PC-3 (cell line): ENCODE measurements at regions not wholly inside any gene's neighbourhood (a gene's known extent, or its start where the extent isn't known, plus 50 kb on each side); places are given as distances from the start of the nearest gene placed in this dataset.

Experiments
- ATAC-seq: fragments of 200-7000 bp; cut with Tn5 transposase; 2 replicates; pipeline ENCODE4 v1.9.1; 2020; ENCODE audit warnings: mild to moderate bottlenecking, moderate library complexity
- BruUV-seq: library from RNA; stranded (reverse); fragments of 400-500 nt; replicated peaks from 2 replicates; lab custom pipeline; 2021; lab: Mats Ljungman, UMichigan
- CTCF ChIA-PET: fragments of 300-600 bp; sonication (Branson Sonifier 250); formaldehyde crosslinking; loops from one replicate; lab custom pipeline; 2022; ENCODE audit warnings: antibody characterized with exemption; lab: Charles Lee
- POLR2A ChIA-PET: fragments of 300-600 bp; sonication (Branson Sonifier 250); formaldehyde crosslinking; loops from one replicate; lab custom pipeline; 2022; ENCODE audit warnings: antibody characterized with exemption; ENCODE audit not compliant: unreplicated experiment; lab: Charles Lee
- DNase-seq: peaks from one replicate; pipeline ENCODE4 v3.0.0-alpha.2; 2015
- H2AFZ ChIP-seq: fragments of 300-600 bp; sonication (generic); 2 replicates; pipeline ENCODE4 v1.6.0; 2016; ENCODE audit warnings: antibody characterized with exemption, low read length
- H3F3A ChIP-seq: fragments of 300-600 bp; sonication (generic); one replicate; pipeline ENCODE4 v1.6.0; 2017; ENCODE audit warnings: antibody characterized with exemption, low read length, control low read depth, mild to moderate bottlenecking; ENCODE audit not compliant: unreplicated experiment
- H3K27ac ChIP-seq: fragments of 300-600 bp; sonication (generic); 2 replicates; pipeline ENCODE4 v1.5.1; 2016; ENCODE audit warnings: mild to moderate bottlenecking, low read length
- H3K27me3 ChIP-seq: fragments of 300-600 bp; sonication (generic); 2 replicates; pipeline ENCODE4 v1.6.1; 2016; ENCODE audit warnings: low read length, mixed read lengths
- H3K36me3 ChIP-seq: fragments of 300-600 bp; sonication (generic); 2 replicates; pipeline ENCODE4 v1.6.1; 2016; ENCODE audit warnings: low read depth, mixed run types, low read length, mixed read lengths
- H3K4me1 ChIP-seq: fragments of 300-600 bp; sonication (generic); 2 replicates; pipeline ENCODE4 v1.5.1; 2016; ENCODE audit warnings: low read length; ENCODE audit not compliant: insufficient read depth
- H3K4me2 ChIP-seq: fragments of 300-600 bp; sonication (generic); 2 replicates; pipeline ENCODE4 v1.6.0; 2016; ENCODE audit warnings: low read length
- H3K4me3 ChIP-seq: fragments of 300-600 bp; sonication (generic); 2 replicates; pipeline ENCODE4 v1.5.1; 2016; ENCODE audit warnings: mild to moderate bottlenecking, low read length, mixed read lengths
- H3K79me2 ChIP-seq: fragments of 300-600 bp; sonication (generic); 2 replicates; pipeline ENCODE4 v1.6.1; 2017; ENCODE audit warnings: low read length, mixed read lengths
- H3K9ac ChIP-seq: fragments of 300-600 bp; sonication (generic); 2 replicates; pipeline ENCODE4 v1.6.0; 2016; ENCODE audit warnings: mild to moderate bottlenecking, low read length
- H3K9me2 ChIP-seq: fragments of 300-600 bp; sonication (generic); replicated peaks from 2 replicates; pipeline ENCODE4 v1.6.1; 2016; ENCODE audit warnings: mixed run types, low read length, mixed read lengths
- H3K9me3 ChIP-seq: fragments of 300-600 bp; sonication (generic); 2 replicates; pipeline ENCODE4 v1.6.1; 2016; ENCODE audit warnings: low read length, mixed read lengths
- H4K20me1 ChIP-seq: fragments of 300-600 bp; sonication (generic); 2 replicates; pipeline ENCODE4 v1.6.1; 2016; ENCODE audit warnings: low read length, mixed read lengths
- CTCF ChIP-seq: fragments of 300-600 bp; sonication (generic); conservative IDR thresholded peaks from 2 replicates; pipeline ENCODE4 v1.5.1; 2017; ENCODE audit warnings: antibody characterized with exemption, low read depth, mild to moderate bottlenecking, low read length
- EZH2 ChIP-seq: fragments of 300-600 bp; sonication (generic); IDR thresholded peaks from one replicate; pipeline ENCODE4 v1.6.1; 2017; ENCODE audit warnings: antibody characterized with exemption, mild to moderate bottlenecking, low read length; ENCODE audit not compliant: unreplicated experiment
- EZH2phosphoT487 ChIP-seq: fragments of 300-600 bp; sonication (generic); IDR thresholded peaks from 2 replicates; pipeline ENCODE4 v1.6.1; 2018; ENCODE audit warnings: mild to moderate bottlenecking, antibody characterized with exemption, low read length, borderline replicate concordance
- intact Hi-C: fragments of 100-400 bp; cut with micrococcal nuclease; formaldehyde crosslinking; loops from 2 replicates; pipeline ENCODE4 v1.9.0; 2023

- H3K27me3 ChIP-seq, result no peaks in the 10 kb centered on the region
- H3K9me3 ChIP-seq, result no peaks in the 10 kb centered on the region
- ChIA-PET POLR2A (no interaction called here), CTCF (interaction anchor here (0.5 kb wide), 1 partner anchor 108 kb away, joined by 3 read pairs; no protein-coding TSS in a partner anchor)
- TF ChIP-seq CTCF (no peak), EZH2phosphoT487 (no peak), EZH2 (no peak)
- ATAC-seq (no peak), DNase-seq (peak; percentile 67)
- no peaks in the 10 kb centered on the region for H3K9me2 ChIP-seq
- H3K27ac ChIP-seq, result no peak overlapping the region
- no peaks in the 10 kb centered on the region for H3K79me2 ChIP-seq
- H3K4me3 ChIP-seq, result no peak overlapping the region
- intact Hi-C loops, result no loop called here
- no peak overlapping the region for H3K9ac ChIP-seq
- BruUV-seq, result no TSS peak
- no peaks in the 10 kb centered on the region for H4K20me1 ChIP-seq
- H3F3A ChIP-seq, result no peaks in the 10 kb centered on the region
- peak overlapping the region; percentile 30; the same call in 1 of the 2 replicates for H3K4me2 ChIP-seq
- peaks cover 34% of the 10 kb centered on the region for H3K4me1 ChIP-seq
- peak overlapping the region; percentile 45; the same call in 1 of the 2 replicates for H2AFZ ChIP-seq
- H3K36me3 ChIP-seq, result no peaks in the 10 kb centered on the region
Measured at GRCh38 chr15:62850791-62851291, 191.7 kb upstream of the TPM1 start.

GRCh38 chr15:62853114-62853840 is 189.3 kb upstream of the TPM1 start:
- TF ChIP-seq EZH2 (no peak), EZH2phosphoT487 (no peak), CTCF (no peak)
- Histone ChIP-seq H3K9me2 (no peaks in the 10 kb centered on the region), H3K9ac (peak overlapping the region; percentile 15; the same call in 1 of the 2 replicates), H3F3A (peaks cover 5% of the 10 kb centered on the region), H3K4me2 (peak overlapping the region; percentile 4), H2AFZ (no peak overlapping the region), H3K4me3 (no peak overlapping the region), H4K20me1 (no peaks in the 10 kb centered on the region), H3K79me2 (no peaks in the 10 kb centered on the region), H3K27me3 (no peaks in the 10 kb centered on the region), H3K9me3 (no peaks in the 10 kb centered on the region), H3K4me1 (peaks cover 49% of the 10 kb centered on the region), H3K36me3 (no peaks in the 10 kb centered on the region), H3K27ac (peak overlapping the region; percentile 60)
- peak; percentile 73 for DNase-seq
- CTCF ChIA-PET, result interaction anchor here (0.6 kb wide), 1 partner anchor 916 kb away, joined by 4 read pairs; no protein-coding TSS in a partner anchor
- no TSS peak for BruUV-seq
- POLR2A ChIA-PET, result no interaction called here
- peak; percentile 6; the same call in 1 of the 2 replicates for ATAC-seq
- intact Hi-C loops, result no loop called here

DNA sequence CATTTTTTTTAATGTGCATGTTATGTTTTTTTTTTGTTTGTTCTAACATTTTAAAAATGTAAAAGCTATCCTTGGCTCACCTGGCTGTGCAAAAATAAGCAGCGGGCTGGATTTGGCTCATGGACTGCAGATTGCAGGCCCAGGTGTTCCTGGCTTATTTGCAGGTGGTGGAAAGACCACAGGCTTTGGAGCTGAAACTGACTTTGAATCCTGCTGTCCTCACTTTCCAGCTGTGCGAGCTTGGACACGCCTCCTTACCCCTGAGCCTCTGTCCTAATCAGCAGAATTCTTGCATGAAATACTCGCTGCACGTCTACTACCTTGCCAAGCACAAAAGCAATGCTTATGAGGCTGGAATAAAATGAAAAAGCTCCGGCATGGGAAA is 188.7 kb upstream of the TPM1 start:
- DNase-seq (no peak), ATAC-seq (no peak)
- no peaks in the 10 kb centered on the region for H3K79me2 ChIP-seq
- peaks cover 54% of the 10 kb centered on the region for H3K4me1 ChIP-seq
- no TSS peak for BruUV-seq
- H3K9ac ChIP-seq, result no peak overlapping the region
- H3K36me3 ChIP-seq, result no peaks in the 10 kb centered on the region
- no peaks in the 10 kb centered on the region for H3K9me2 ChIP-seq
- intact Hi-C loops, result no loop called here
- CTCF ChIA-PET, result interaction anchor here (0.6 kb wide), 1 partner anchor 916 kb away, joined by 4 read pairs; no protein-coding TSS in a partner anchor
- peaks cover 7% of the 10 kb centered on the region for H3F3A ChIP-seq
- POLR2A ChIA-PET, result no interaction called here
- no peaks in the 10 kb centered on the region for H4K20me1 ChIP-seq
- H3K9me3 ChIP-seq, result no peaks in the 10 kb centered on the region
- no peaks in the 10 kb centered on the region for H3K27me3 ChIP-seq
- H3K4me2 ChIP-seq, result peak overlapping the region; percentile 4; the same call in 1 of the 2 replicates
- no peak overlapping the region for H2AFZ ChIP-seq
- peak overlapping the region; percentile 60 for H3K27ac ChIP-seq
- TF ChIP-seq EZH2phosphoT487 (no peak), CTCF (no peak), EZH2 (no peak)
- H3K4me3 ChIP-seq, result no peak overlapping the region
